ENCODE measurements at regions not wholly inside any gene's neighbourhood (a gene's known extent, or its start where the extent isn't known, plus 50 kb on each side); places are given as distances from the start of the nearest gene placed in this dataset.

DNA sequence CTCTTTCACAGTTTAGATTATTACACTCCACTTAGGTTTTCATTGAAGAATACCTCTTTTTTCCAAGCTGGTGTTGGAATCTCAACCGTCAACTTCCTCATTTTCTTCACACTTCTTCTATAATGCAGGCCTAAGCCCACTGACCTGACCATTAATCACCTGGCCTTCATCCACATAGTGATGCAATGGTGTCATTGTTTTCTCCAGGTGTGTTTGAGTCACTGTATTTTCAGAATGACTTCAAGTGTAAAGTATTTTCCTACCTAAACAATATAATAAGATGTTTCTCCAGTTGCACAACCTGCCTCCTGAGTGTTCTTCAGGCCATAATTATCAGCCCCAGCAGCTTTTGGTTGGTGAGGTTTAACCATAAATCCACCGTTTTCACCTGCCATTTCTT lies 1675.1 kb downstream of the TP53TG3F start:
- no peak overlapping the region for H2AFZ ChIP-seq (ENCODE audit: low read length)
- no peak overlapping the region for H3K9ac ChIP-seq (ENCODE audit: extremely low read depth, insufficient read length, low read length)

More for the DNA sequence above, 1675.1 kb downstream of the TP53TG3F start:
- H3K4me1 Mint-ChIP-seq: no peaks in the 10 kb centered on the region
- Histone ChIP-seq H3K18ac (ENCODE audit: insufficient read length, low read depth, low read length) (no peak overlapping the region), H3K27me3 (ENCODE audit: insufficient read depth, low read length) (no peaks in the 10 kb centered on the region), H4K8ac (replicated peaks; ENCODE audit: insufficient read length, low read depth, low read length) (no peak overlapping the region), H3K14ac (ENCODE audit: insufficient read depth, low read length) (no peak overlapping the region), H3K27ac (ENCODE audit: insufficient read length, low read depth, low read length) (no peak overlapping the region), H2BK12ac (ENCODE audit: insufficient read length, low read depth, low read length) (no peak overlapping the region), H2AK5ac (ENCODE audit: insufficient read length, low read length) (no peak overlapping the region), H3K4me2 (ENCODE audit: insufficient read depth, insufficient read length, low read length) (no peak overlapping the region), H4K20me1 (ENCODE audit: control insufficient read depth, insufficient read depth, insufficient read length) (no peaks in the 10 kb centered on the region), H3K79me1 (ENCODE audit: insufficient read depth, low read depth, low read length, poor library complexity, severe bottlenecking) (no peaks in the 10 kb centered on the region), H3K23me2 (ENCODE audit: insufficient read length, low read depth, low read length, poor library complexity, severe bottlenecking) (no peaks in the 10 kb centered on the region), H2BK20ac (ENCODE audit: low read depth, low read length, poor library complexity, severe bottlenecking) (no peak overlapping the region), H3T11ph (ENCODE audit: low read length) (no peak overlapping the region), H2BK120ac (ENCODE audit: low read depth, low read length, poor library complexity, severe bottlenecking) (no peak overlapping the region), H4K91ac (ENCODE audit: insufficient read length, low read depth, low read length) (no peak overlapping the region), H3K4me1 (ENCODE audit: insufficient read depth, low read length) (no peaks in the 10 kb centered on the region), H3K9me3 (ENCODE audit: control insufficient read depth, low read depth, low read length) (peaks cover 69% of the 10 kb centered on the region), H4K5ac (ENCODE audit: insufficient read length, low read depth, low read length) (no peak overlapping the region), H2BK5ac (ENCODE audit: insufficient read length, low read length) (no peak overlapping the region), H2BK15ac (ENCODE audit: low read depth, low read length) (no peak overlapping the region), H3K4ac (ENCODE audit: low read depth, low read length) (no peak overlapping the region), H3K79me2 (ENCODE audit: insufficient read depth, low read length) (no peaks in the 10 kb centered on the region), H3K56ac (ENCODE audit: insufficient read length, low read depth, low read length) (no peak overlapping the region), H3K23ac (ENCODE audit: insufficient read length, low read depth, low read length) (no peak overlapping the region)
- no peak overlapping the region for H3K4me3 Mint-ChIP-seq
- TF ChIP-seq, protein P1, sequence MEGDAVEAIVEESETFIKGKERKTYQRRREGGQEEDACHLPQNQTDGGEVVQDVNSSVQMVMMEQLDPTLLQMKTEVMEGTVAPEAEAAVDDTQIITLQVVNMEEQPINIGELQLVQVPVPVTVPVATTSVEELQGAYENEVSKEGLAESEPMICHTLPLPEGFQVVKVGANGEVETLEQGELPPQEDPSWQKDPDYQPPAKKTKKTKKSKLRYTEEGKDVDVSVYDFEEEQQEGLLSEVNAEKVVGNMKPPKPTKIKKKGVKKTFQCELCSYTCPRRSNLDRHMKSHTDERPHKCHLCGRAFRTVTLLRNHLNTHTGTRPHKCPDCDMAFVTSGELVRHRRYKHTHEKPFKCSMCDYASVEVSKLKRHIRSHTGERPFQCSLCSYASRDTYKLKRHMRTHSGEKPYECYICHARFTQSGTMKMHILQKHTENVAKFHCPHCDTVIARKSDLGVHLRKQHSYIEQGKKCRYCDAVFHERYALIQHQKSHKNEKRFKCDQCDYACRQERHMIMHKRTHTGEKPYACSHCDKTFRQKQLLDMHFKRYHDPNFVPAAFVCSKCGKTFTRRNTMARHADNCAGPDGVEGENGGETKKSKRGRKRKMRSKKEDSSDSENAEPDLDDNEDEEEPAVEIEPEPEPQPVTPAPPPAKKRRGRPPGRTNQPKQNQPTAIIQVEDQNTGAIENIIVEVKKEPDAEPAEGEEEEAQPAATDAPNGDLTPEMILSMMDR (conservative IDR thresholded peaks at IDR 0.05): no peak
- peaks cover 0 to 16% (median 1%) of the 10 kb centered on the region in 3 experiments; a peak in 3 of 7 replicates for H3K36me3 Mint-ChIP-seq (ENCODE audit: insufficient read depth in 1 of 3, low read depth in 3 of 3)
- H3K27me3 Mint-ChIP-seq (ENCODE audit: low read depth): no peaks in the 10 kb centered on the region; the same call in 1 of the 2 replicates
- H3K27ac Mint-ChIP-seq: no peak overlapping the region
- no CpG with 5 or more reads among the region's 2 CpGs for WGBS (ENCODE audit: extremely low coverage, insufficient read length, low lambda C conversion rate)
- DNase-seq: no peak
- peaks cover 68 to 72% of the 10 kb centered on the region in 2 experiments for H3K9me3 Mint-ChIP-seq

Measured in H9 (cell line).